GM18517 (cell line): ENCODE measurements at regions not wholly inside any gene's neighbourhood (a gene's known extent, or its start where the extent isn't known, plus 50 kb on each side); places are given as distances from the start of the nearest gene placed in this dataset.

Experiments used
- ATAC-seq: cut with Tn5 transposase; IDR thresholded peaks from one replicate; pipeline ENCODE4 v1.9.1; 2021; ENCODE audit warnings: mild to moderate bottlenecking, moderate library complexity; ENCODE audit not compliant: unreplicated experiment

- ATAC-seq: no peak
Measured at GRCh38 chr5:145222622-145223021, 612.5 kb downstream of the PRELID2 start.

- ATAC-seq: no peak
Measured at GRCh38 chr5:145221416-145221815, 613.7 kb downstream of the PRELID2 start.

GRCh38 chr5:145220481-145220880, 614.7 kb downstream of the PRELID2 start:
- no peak for ATAC-seq

GRCh38 chr5:145218982-145219381, 616.2 kb downstream of the PRELID2 start:
- ATAC-seq: no peak

- ATAC-seq: no peak
Measured at GRCh38 chr5:145218019-145218418, 617.1 kb downstream of the PRELID2 start.

GRCh38 chr5:145210020-145210419, 625.1 kb downstream of the PRELID2 start:
- no peak for ATAC-seq

- ATAC-seq: no peak
Measured at GRCh38 chr5:145205546-145205945, 629.6 kb downstream of the PRELID2 start.

GRCh38 chr5:145204743-145205142, 630.4 kb downstream of the PRELID2 start:
- no peak for ATAC-seq

- ATAC-seq: no peak
Measured at GRCh38 chr5:145203193-145203592, 631.9 kb downstream of the PRELID2 start.

GRCh38 chr5:145198525-145199260, 636.4 kb downstream of the PRELID2 start:
- no peak for ATAC-seq

GRCh38 chr5:145189746-145190145, 645.4 kb downstream of the PRELID2 start:
- ATAC-seq: no peak

- ATAC-seq: no peak
Measured at GRCh38 chr5:145180371-145180770, 654.8 kb downstream of the PRELID2 start.

- no peak for ATAC-seq
Measured at GRCh38 chr5:145178641-145179523, 656.3 kb downstream of the PRELID2 start.

- no peak for ATAC-seq
Measured at GRCh38 chr5:145176041-145176440, 659.1 kb downstream of the PRELID2 start.

GRCh38 chr5:145166110-145166509, 669.0 kb downstream of the PRELID2 start:
- ATAC-seq: no peak

- no peak for ATAC-seq
Measured at GRCh38 chr5:145163876-145164275, 671.3 kb downstream of the PRELID2 start.

- no peak for ATAC-seq
Measured at GRCh38 chr5:145162626-145163025, 672.5 kb downstream of the PRELID2 start.

- ATAC-seq: no peak
Measured at GRCh38 chr5:145161391-145161790, 673.8 kb downstream of the PRELID2 start.

- no peak for ATAC-seq
Measured at GRCh38 chr5:145160679-145161078, 674.5 kb downstream of the PRELID2 start.

- no peak for ATAC-seq
Measured at GRCh38 chr5:145158730-145159129, 676.4 kb downstream of the PRELID2 start.

GRCh38 chr5:145157841-145158240, 677.3 kb downstream of the PRELID2 start:
- no peak for ATAC-seq

GRCh38 chr5:145141534-145141933, 693.6 kb downstream of the PRELID2 start:
- ATAC-seq: no peak
